Spleen (tissue), 11 donors: ENCODE measurements at regions not wholly inside any gene's neighbourhood (a gene's known extent, or its start where the extent isn't known, plus 50 kb on each side); places are given as distances from the start of the nearest gene placed in this dataset.

Experiments
- DNase-seq: peaks from one replicate; pipeline ENCODE4 v3.0.0-alpha.2; 2020
- H3K27ac ChIP-seq, 8 donors: fragments of 200-600 bp; sonication (generic) in 7 of 8; 1 replicate in 4 of 8; 2 replicates in 4 of 8; pipeline versions ENCODE4 v1.5.0 to v1.8.0; 2016 to 2021; ENCODE audit warnings: inconsistent platforms in 4 of 8, mild to moderate bottlenecking in 4 of 8, moderate library complexity in 1 of 8
- H3K27me3 ChIP-seq, 7 donors: fragments of 200-600 bp; sonication (generic) in 6 of 7; replicated peaks in 1 of 7; 1 replicate in 4 of 7; 2 replicates in 3 of 7; pipeline versions ENCODE4 v1.5.0 to v1.8.0; 2016 to 2021; ENCODE audit warnings: inconsistent platforms in 3 of 7, mild to moderate bottlenecking in 1 of 7
- H3K36me3 ChIP-seq, 6 donors: fragments of 200-600 bp; sonication (generic) in 5 of 6; 1 replicate in 4 of 6; 2 replicates in 2 of 6; pipeline versions ENCODE4 v1.5.0 to v1.8.0; 2016 to 2021; ENCODE audit warnings: inconsistent platforms in 2 of 6
- H3K4me1 ChIP-seq, 6 donors: fragments of 200-600 bp; sonication (generic) in 5 of 6; 1 replicate in 3 of 6; 2 replicates in 3 of 6; pipeline versions ENCODE4 v1.5.0 to v1.8.0; 2016 to 2021; ENCODE audit warnings: inconsistent platforms in 3 of 6
- H3K4me3 ChIP-seq, 8 donors: fragments of 200-600 bp; sonication (generic) in 7 of 8; 1 replicate in 4 of 8; 2 replicates in 4 of 8; pipeline versions ENCODE4 v1.5.0 to v1.8.0; 2016 to 2021; ENCODE audit warnings: inconsistent platforms in 4 of 8, mild to moderate bottlenecking in 4 of 8, moderate library complexity in 2 of 8
- H3K9me3 ChIP-seq, 8 donors: fragments of 200-600 bp; sonication (generic) in 7 of 8; 1 replicate in 4 of 8; 2 replicates in 4 of 8; pipeline versions ENCODE4 v1.5.0 to v1.8.0; 2016 to 2021; ENCODE audit warnings: inconsistent platforms in 4 of 8
- CTCF ChIP-seq, 11 experiments: fragments of 200-600 bp in 7 of 11; fragments of 450-650 bp in 4 of 11; sonication (generic) in 4 of 11; IDR thresholded peaks in 8 of 11; conservative IDR thresholded peaks in 3 of 11; 1 replicate in 7 of 11; 2 replicates in 4 of 11; pipeline versions ENCODE4 v1.4.0 to v1.8.0; 2016 to 2021; ENCODE audit warnings: antibody characterized with exemption in 11 of 11, inconsistent platforms in 4 of 11, mild to moderate bottlenecking in 1 of 11
- POLR2A ChIP-seq, 3 donors: fragments of 450-650 bp; IDR thresholded peaks; one replicate each; pipeline ENCODE4 v1.5.1; 2017; ENCODE audit warnings: antibody characterized with exemption in 3 of 3, mild to moderate bottlenecking in 1 of 3
- POLR2AphosphoS5 ChIP-seq, 3 donors: sonication (generic); formaldehyde crosslinking; IDR thresholded peaks; one replicate each; pipeline ENCODE4 v1.5.1; 2017; ENCODE audit warnings: antibody characterized with exemption in 3 of 3
- WGBS, 5 donors: extraction: QIAGEN DNeasy Blood & Tissue Kit in 3 of 5; methylation state at CpG; one replicate each; pipeline versions ENCODE4 v1.1.5 to v1.1.7; 2013 to 2018; 5-methylcytosine and 5-hydroxymethylcytosine counted together
- intact Hi-C: fragments of 100-400 bp; cut with DNase I; formaldehyde crosslinking; loops from one replicate; pipeline ENCODE4 v1.15.0; 2023; ENCODE audit warnings: low total_unique reads
- donor health status: healthy with polysubstance abuse.
- donor health status: DM: no; HTN: no; CAD: no; lungs with moderate emphysema.
- donor health status: DM: no; HTN: no; CAD: no.
- donor health status: Bipolar disorder and iron deficiency.
- donor health status: healthy.
- donor health status: DM: no; HTN: no; CAD: no.
- donor health status: DM: yes; HTN: yes; CAD: no.

- no peaks in the 10 kb centered on the region for H3K9me3 ChIP-seq
- no peaks in the 10 kb centered on the region for H3K4me1 ChIP-seq
- TF ChIP-seq CTCF (IDR thresholded peaks at IDR 0.05 in 8 of 11, conservative IDR thresholded peaks at IDR 0.05 in 3 of 11) (no peak), POLR2AphosphoS5 (IDR thresholded peaks at IDR 0.05) (no peak), POLR2A (IDR thresholded peaks at IDR 0.05) (no peak)
- intact Hi-C loops: no loop called here
- WGBS, 5 donors: 85 to 95% (median 90%) methylated on average over 6 to 7 of the region's 7 CpGs
- H3K27me3 ChIP-seq: peaks cover 0 to 4% (median 0%) of the 10 kb centered on the region in 7 donors
- no peak for DNase-seq
- H3K36me3 ChIP-seq: no peaks in the 10 kb centered on the region
- H3K27ac ChIP-seq: no peak overlapping the region
- no peak overlapping the region for H3K4me3 ChIP-seq
Observed at GRCh38 chr2:23231865-23232264, 153.1 kb upstream of the KLHL29 start.

- DNase-seq: no peak
- Histone ChIP-seq H3K27ac (no peak overlapping the region), H3K4me1 (no peaks in the 10 kb centered on the region), H3K36me3 (no peaks in the 10 kb centered on the region), H3K9me3 (no peaks in the 10 kb centered on the region), H3K27me3 (peaks cover 0 to 4% (median 0%) of the 10 kb centered on the region in 7 donors), H3K4me3 (no peak overlapping the region)
- intact Hi-C loops: no loop called here
- WGBS, 5 donors: 80 to 93% (median 91%) methylated on average over 2 of the region's 2 CpGs
- TF ChIP-seq CTCF (IDR thresholded peaks at IDR 0.05 in 8 of 11, conservative IDR thresholded peaks at IDR 0.05 in 3 of 11) (no peak), POLR2A (IDR thresholded peaks at IDR 0.05) (no peak), POLR2AphosphoS5 (IDR thresholded peaks at IDR 0.05) (no peak)
Observed at GRCh38 chr2:23235292-23235691, 149.7 kb upstream of the KLHL29 start.

GRCh38 chr2:23235736-23236135, 149.2 kb upstream of the KLHL29 start:
- H3K4me1 ChIP-seq: no peaks in the 10 kb centered on the region

GRCh38 chr2:23237147-23237546, 147.8 kb upstream of the KLHL29 start:
- Histone ChIP-seq H3K27ac (no peak overlapping the region), H3K9me3 (no peaks in the 10 kb centered on the region), H3K4me3 (no peak overlapping the region), H3K27me3 (no peaks in the 10 kb centered on the region), H3K4me1 (no peaks in the 10 kb centered on the region), H3K36me3 (no peaks in the 10 kb centered on the region)
- DNase-seq: no peak
- intact Hi-C loops: no loop called here
- WGBS, 5 donors: 86 to 95% (median 90%) methylated on average over 7 of the region's 7 CpGs
- no peak for TF ChIP-seq POLR2A (IDR thresholded peaks at IDR 0.05)
- TF ChIP-seq CTCF (IDR thresholded peaks at IDR 0.05 in 8 of 11, conservative IDR thresholded peaks at IDR 0.05 in 3 of 11): no peak
- TF ChIP-seq POLR2AphosphoS5 (IDR thresholded peaks at IDR 0.05): no peak

More at GRCh38 chr2:23235736-23236135, 149.2 kb upstream of the KLHL29 start:
- 49 to 57% (median 56%) methylated on average over 6 of the region's 6 CpGs for WGBS, 5 donors
- no peak for DNase-seq
- Histone ChIP-seq H3K4me3 (no peak overlapping the region), H3K27me3 (peaks cover 0 to 4% (median 0%) of the 10 kb centered on the region in 7 donors), H3K27ac (no peak overlapping the region), H3K36me3 (no peaks in the 10 kb centered on the region), H3K9me3 (no peaks in the 10 kb centered on the region)
- intact Hi-C loops: no loop called here
- TF ChIP-seq POLR2A (IDR thresholded peaks at IDR 0.05) (no peak), CTCF (IDR thresholded peaks at IDR 0.05 in 8 of 11, conservative IDR thresholded peaks at IDR 0.05 in 3 of 11) (no peak), POLR2AphosphoS5 (IDR thresholded peaks at IDR 0.05) (no peak)
